ENCODE measurements at regions not wholly inside any gene's neighbourhood (a gene's known extent, or its start where the extent isn't known, plus 50 kb on each side); places are given as distances from the start of the nearest gene placed in this dataset.

- no peak for DNase-seq (ENCODE audit: low read depth)
Observed at GRCh38 chr6:118761645-118762044, 110.3 kb upstream of the CEP85L start.

- no peak for DNase-seq (ENCODE audit: low read depth)
Observed at GRCh38 chr6:118758946-118759345, 107.6 kb upstream of the CEP85L start.

- no peak for DNase-seq (ENCODE audit: low read depth)
Observed at GRCh38 chr6:118755941-118756646, 104.7 kb upstream of the CEP85L start.

GRCh38 chr6:118752803-118753202 lies 101.4 kb upstream of the CEP85L start:
- DNase-seq (ENCODE audit: low read depth): no peak

GRCh38 chr6:118751072-118751471 lies 99.7 kb upstream of the CEP85L start:
- DNase-seq (ENCODE audit: low read depth): no peak

GRCh38 chr6:118750143-118750542 lies 98.8 kb upstream of the CEP85L start:
- no peak for DNase-seq (ENCODE audit: low read depth)

- no peak for DNase-seq (ENCODE audit: low read depth)
Observed at GRCh38 chr6:118748311-118749062, 97.1 kb upstream of the CEP85L start.

- DNase-seq (ENCODE audit: low read depth): no peak
Observed at GRCh38 chr6:118746825-118747174, 95.4 kb upstream of the CEP85L start.

- DNase-seq (ENCODE audit: low read depth): no peak
Observed at GRCh38 chr6:118746145-118746824, 94.9 kb upstream of the CEP85L start.

- no peak for DNase-seq (ENCODE audit: low read depth)
Observed at GRCh38 chr6:118745156-118745555, 93.8 kb upstream of the CEP85L start.

- DNase-seq (ENCODE audit: low read depth): no peak
Observed at GRCh38 chr6:118744261-118744941, 93.0 kb upstream of the CEP85L start.

GRCh38 chr6:118743746-118744145 lies 92.4 kb upstream of the CEP85L start:
- no peak for DNase-seq (ENCODE audit: low read depth)

GRCh38 chr6:118740372-118740771 lies 89.0 kb upstream of the CEP85L start:
- no peak for DNase-seq (ENCODE audit: low read depth)

- no peak for DNase-seq (ENCODE audit: low read depth)
Observed at GRCh38 chr6:118739696-118740353, 88.4 kb upstream of the CEP85L start.

GRCh38 chr6:118736440-118736839 lies 85.0 kb upstream of the CEP85L start:
- DNase-seq (ENCODE audit: low read depth): no peak

GRCh38 chr6:118735320-118735719 lies 83.9 kb upstream of the CEP85L start:
- no peak for DNase-seq (ENCODE audit: low read depth)

- DNase-seq (ENCODE audit: low read depth): peak; percentile 59
Observed at GRCh38 chr6:118725944-118726343, 74.6 kb upstream of the CEP85L start.

- DNase-seq (ENCODE audit: low read depth): no peak
Observed at GRCh38 chr6:118724211-118724610, 72.8 kb upstream of the CEP85L start.

- no peak for DNase-seq (ENCODE audit: low read depth)
Observed at GRCh38 chr6:118722829-118723813, 71.7 kb upstream of the CEP85L start.

- no peak for DNase-seq (ENCODE audit: low read depth)
Observed at GRCh38 chr6:118720125-118720473, 68.7 kb upstream of the CEP85L start.

All from stimulated activated CD8-positive, alpha-beta memory T cell treated with anti-CD3 and anti-CD28 coated beads, Interleukin-12 subunit alpha, Interleukin-12 subunit beta, amount 100 ng/mL, for 1 hour (primary cell).